ENCODE measurements at regions not wholly inside any gene's neighbourhood (a gene's known extent, or its start where the extent isn't known, plus 50 kb on each side); places are given as distances from the start of the nearest gene placed in this dataset.

GRCh38 chr4:18242919-18243693 lies 221.6 kb upstream of the LCORL start:
- TF ChIP-seq CTCF (conservative IDR thresholded peaks at IDR 0.05 in 1 of 2, IDR thresholded peaks at IDR 0.05 in 1 of 2; ENCODE audit: extremely low read depth in 1 of 2, insufficient read depth in 1 of 2, low read depth in 1 of 2, low read length in 2 of 2) (no peak), EZH2 (IDR thresholded peaks at IDR 0.05; ENCODE audit: borderline replicate concordance, low read length) (no peak)
